ENCODE measurements at regions not wholly inside any gene's neighbourhood (a gene's known extent, or its start where the extent isn't known, plus 50 kb on each side); places are given as distances from the start of the nearest gene placed in this dataset.
"Not testable (repeated sequence)": the region's sequence is repeated elsewhere in the genome, so short reads cannot be mapped to it uniquely, and the experiment has no call there.

GRCh38 chr7:85791098-85791497, 604.2 kb upstream of the SEMA3D start:
- not testable (repeated sequence) for TF ChIP-seq EZH2 (IDR thresholded peaks at IDR 0.05); POLR2AphosphoS5 (IDR thresholded peaks at IDR 0.05; ENCODE audit: borderline replicate concordance, low read depth, low read length); FOXP2 (optimal IDR thresholded peaks at IDR 0.05; ENCODE audit: control extremely low read depth, extremely low read length, insufficient read depth)

Measured in SK-N-MC (cell line).